ENCODE measurements at regions not wholly inside any gene's neighbourhood (a gene's known extent, or its start where the extent isn't known, plus 50 kb on each side); places are given as distances from the start of the nearest gene placed in this dataset.

GRCh38 chr13:39100996-39101738, 62.9 kb downstream of the NHLRC3 start:
- no peak for ATAC-seq
- no peak overlapping the region for H3K27ac Mint-ChIP-seq
- no peaks in the 10 kb centered on the region for H3K9me3 Mint-ChIP-seq
- no peak for DNase-seq (ENCODE audit: low spot score in 2 of 2)
- no peaks in the 10 kb centered on the region for H3K36me3 Mint-ChIP-seq

- Mint-ChIP-seq H3K27ac (no peak overlapping the region), H3K36me3 (no peaks in the 10 kb centered on the region), H3K9me3 (no peaks in the 10 kb centered on the region)
- no peak for ATAC-seq
- DNase-seq (ENCODE audit: low spot score in 2 of 2), result no peak
These were observed 64.8 kb downstream of the NHLRC3 start for GRCh38 chr13:39102981-39103490.

- ATAC-seq, result no peak
These were observed 66.9 kb downstream of the NHLRC3 start for GRCh38 chr13:39105110-39105509.

DNA sequence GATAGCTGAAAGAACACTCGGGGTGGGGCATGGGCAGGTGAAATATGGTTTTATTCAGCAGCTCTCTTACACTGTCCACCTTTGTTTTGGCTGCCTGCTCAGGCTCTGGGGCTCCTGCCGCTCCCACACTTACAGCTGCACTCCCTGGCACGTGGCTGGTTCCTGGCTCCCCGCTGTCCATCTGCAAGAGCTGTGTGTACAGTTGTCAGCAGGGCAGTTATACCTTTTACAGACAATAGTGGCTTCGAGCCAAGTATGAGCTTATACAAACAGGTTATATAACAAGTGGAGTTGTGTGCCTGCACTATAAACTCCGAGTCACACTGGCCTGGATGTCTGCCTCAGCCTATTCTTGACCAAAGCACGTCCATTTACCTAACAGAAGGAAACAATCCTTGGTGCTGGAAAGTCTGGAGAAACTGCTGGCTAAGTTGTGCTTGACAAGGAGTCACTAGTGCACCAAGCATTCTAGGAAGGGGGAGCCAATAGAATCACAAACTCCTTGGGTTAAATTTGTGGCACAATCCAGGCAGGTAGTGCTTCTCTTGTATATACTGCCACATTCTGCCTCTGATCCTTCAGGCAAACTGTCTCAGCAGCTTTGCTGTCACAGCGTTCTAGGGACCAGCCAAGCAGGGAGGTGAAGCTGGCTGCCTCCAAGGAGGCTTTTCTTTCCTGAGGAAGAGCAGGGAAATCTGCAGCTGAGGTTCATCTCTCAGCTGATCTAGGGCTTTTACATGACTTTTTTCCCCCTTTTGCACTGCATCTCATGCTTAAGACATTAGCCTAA, 68.2 kb downstream of the NHLRC3 start:
- ATAC-seq, result no peak
- Mint-ChIP-seq H3K9me3 (no peaks in the 10 kb centered on the region), H3K27ac (no peak overlapping the region), H3K36me3 (no peaks in the 10 kb centered on the region)
- DNase-seq (ENCODE audit: low spot score in 2 of 2), result no peak

More at GRCh38 chr13:39105110-39105509, 66.9 kb downstream of the NHLRC3 start:
- Mint-ChIP-seq H3K9me3 (no peaks in the 10 kb centered on the region), H3K27ac (no peak overlapping the region), H3K36me3 (no peaks in the 10 kb centered on the region)
- DNase-seq (ENCODE audit: low spot score in 2 of 2), result no peak

DNA sequence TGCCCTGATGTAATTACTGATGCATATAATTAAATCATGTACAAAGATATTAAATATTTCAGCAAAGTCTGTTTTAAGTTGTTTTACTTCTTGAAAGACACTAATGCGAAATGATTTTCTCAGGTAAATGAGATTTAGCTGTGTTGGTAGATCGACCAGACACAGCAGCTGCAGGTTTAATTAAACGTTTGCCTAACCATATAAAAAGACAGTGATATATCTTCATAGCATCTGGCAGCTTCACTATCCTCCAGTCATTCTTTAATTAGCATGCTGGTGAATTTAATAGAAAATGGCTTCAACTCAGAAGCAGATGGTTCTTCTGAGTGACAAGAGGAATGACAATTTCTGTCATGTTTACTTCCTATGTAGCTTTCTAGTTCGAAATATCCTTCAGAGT, 69.3 kb downstream of the NHLRC3 start:
- Mint-ChIP-seq H3K36me3 (no peaks in the 10 kb centered on the region), H3K9me3 (peaks cover 0 to 1% of the 10 kb centered on the region in 2 donors), H3K27ac (no peak overlapping the region)
- no peak for DNase-seq (ENCODE audit: low spot score in 2 of 2)
- ATAC-seq, result no peak

DNA sequence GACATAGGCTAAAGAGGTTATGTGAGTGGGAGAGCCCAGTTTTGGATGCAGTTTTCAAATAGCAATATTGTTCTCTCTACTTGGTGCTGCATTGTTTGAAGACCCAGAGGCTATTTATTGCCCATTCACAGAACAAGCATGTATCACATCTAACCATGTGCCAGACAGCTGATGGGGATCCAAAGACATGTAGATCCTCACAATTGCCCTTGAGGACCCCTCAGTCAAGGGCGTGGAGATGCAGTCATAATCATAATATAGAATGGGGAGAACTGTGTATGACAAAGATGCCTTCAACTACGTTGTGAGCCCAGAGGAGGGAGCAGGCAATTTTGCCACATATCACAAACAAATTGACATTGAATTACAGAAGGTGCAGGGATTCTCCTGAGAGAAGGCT, 70.5 kb downstream of the NHLRC3 start:
- H3K27ac Mint-ChIP-seq, result no peak overlapping the region
- peaks cover 0 to 4% of the 10 kb centered on the region in 2 donors for H3K9me3 Mint-ChIP-seq
- no peak for ATAC-seq
- DNase-seq (ENCODE audit: low spot score in 2 of 2), result no peak
- no peaks in the 10 kb centered on the region for H3K36me3 Mint-ChIP-seq

- peaks cover 3 to 7% of the 10 kb centered on the region in 2 donors for H3K9me3 Mint-ChIP-seq
- no peak overlapping the region for H3K27ac Mint-ChIP-seq
- H3K36me3 Mint-ChIP-seq, result peaks cover 0 to 5% of the 10 kb centered on the region in 2 donors
- ATAC-seq (no peak), DNase-seq (ENCODE audit: low spot score in 2 of 2) (no peak)
These were observed 72.4 kb downstream of the NHLRC3 start for GRCh38 chr13:39110518-39111097.

GRCh38 chr13:39111145-39111544, 72.9 kb downstream of the NHLRC3 start:
- Mint-ChIP-seq H3K27ac (no peak overlapping the region), H3K9me3 (peaks cover 5 to 9% of the 10 kb centered on the region in 2 donors), H3K36me3 (peaks cover 0 to 7% of the 10 kb centered on the region in 2 donors)
- DNase-seq (ENCODE audit: low spot score in 2 of 2) (no peak), ATAC-seq (no peak)

- no peak for ATAC-seq
- Mint-ChIP-seq H3K27ac (no peak overlapping the region), H3K9me3 (peaks cover 14 to 17% of the 10 kb centered on the region in 2 donors), H3K36me3 (peaks cover 5 to 16% of the 10 kb centered on the region in 2 donors)
- DNase-seq (ENCODE audit: low spot score in 2 of 2), result no peak
These were observed 81.2 kb downstream of the NHLRC3 start for GRCh38 chr13:39119422-39119821.

- no peak for DNase-seq (ENCODE audit: low spot score in 2 of 2)
- Mint-ChIP-seq H3K9me3 (peaks cover 1 to 4% of the 10 kb centered on the region in 2 donors), H3K27ac (no peak overlapping the region), H3K36me3 (peaks cover 0 to 4% of the 10 kb centered on the region in 2 donors)
- ATAC-seq, result peak in 1 of 2 donors; percentile 87
These were observed 85.3 kb downstream of the NHLRC3 start for GRCh38 chr13:39123578-39123977.

DNA sequence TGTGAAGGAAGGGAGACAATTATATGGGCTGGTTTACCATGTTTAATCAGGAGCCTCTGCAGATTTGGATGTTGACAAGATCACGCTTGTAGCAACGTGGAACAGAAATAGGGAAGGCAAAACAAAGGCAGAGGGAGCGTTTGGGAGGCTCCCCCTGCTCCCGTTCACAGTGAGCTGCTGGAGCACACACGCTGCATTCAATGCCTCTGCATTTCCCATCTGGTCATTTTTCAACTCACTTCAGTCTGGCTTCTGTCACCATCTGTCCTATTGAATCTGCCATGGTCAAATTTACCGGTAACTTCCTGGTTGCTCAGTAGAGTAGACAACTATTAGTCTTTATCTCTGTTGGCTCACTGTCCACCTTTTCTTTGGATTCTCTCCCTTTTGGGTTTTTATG, 91.0 kb downstream of the NHLRC3 start:
- Mint-ChIP-seq H3K9me3 (no peaks in the 10 kb centered on the region), H3K36me3 (no peaks in the 10 kb centered on the region), H3K27ac (no peak overlapping the region)
- DNase-seq (ENCODE audit: low spot score in 2 of 2), result no peak
- ATAC-seq, result no peak

DNA sequence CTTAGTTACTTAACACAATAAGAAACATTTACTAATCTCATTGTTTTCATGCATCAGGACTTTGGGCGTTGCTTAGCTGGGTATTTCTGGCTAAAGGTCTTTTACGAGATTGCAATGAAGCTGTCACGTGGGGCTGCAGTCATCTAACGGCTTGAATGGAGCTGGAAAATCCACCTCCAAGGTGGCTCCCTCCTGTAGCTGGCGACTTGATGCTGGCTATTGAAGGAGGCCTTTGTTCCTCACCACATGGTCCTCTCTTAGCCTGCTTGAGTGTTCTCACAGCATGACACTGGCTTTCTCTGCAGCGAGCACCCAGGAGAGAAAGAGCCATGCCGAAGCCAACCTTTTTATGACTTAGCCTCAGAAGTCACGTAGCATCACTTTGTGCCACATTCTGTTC, 92.0 kb downstream of the NHLRC3 start:
- ATAC-seq, result no peak
- Mint-ChIP-seq H3K9me3 (no peaks in the 10 kb centered on the region), H3K36me3 (no peaks in the 10 kb centered on the region), H3K27ac (no peak overlapping the region)
- no peak for DNase-seq (ENCODE audit: low spot score in 2 of 2)

DNA sequence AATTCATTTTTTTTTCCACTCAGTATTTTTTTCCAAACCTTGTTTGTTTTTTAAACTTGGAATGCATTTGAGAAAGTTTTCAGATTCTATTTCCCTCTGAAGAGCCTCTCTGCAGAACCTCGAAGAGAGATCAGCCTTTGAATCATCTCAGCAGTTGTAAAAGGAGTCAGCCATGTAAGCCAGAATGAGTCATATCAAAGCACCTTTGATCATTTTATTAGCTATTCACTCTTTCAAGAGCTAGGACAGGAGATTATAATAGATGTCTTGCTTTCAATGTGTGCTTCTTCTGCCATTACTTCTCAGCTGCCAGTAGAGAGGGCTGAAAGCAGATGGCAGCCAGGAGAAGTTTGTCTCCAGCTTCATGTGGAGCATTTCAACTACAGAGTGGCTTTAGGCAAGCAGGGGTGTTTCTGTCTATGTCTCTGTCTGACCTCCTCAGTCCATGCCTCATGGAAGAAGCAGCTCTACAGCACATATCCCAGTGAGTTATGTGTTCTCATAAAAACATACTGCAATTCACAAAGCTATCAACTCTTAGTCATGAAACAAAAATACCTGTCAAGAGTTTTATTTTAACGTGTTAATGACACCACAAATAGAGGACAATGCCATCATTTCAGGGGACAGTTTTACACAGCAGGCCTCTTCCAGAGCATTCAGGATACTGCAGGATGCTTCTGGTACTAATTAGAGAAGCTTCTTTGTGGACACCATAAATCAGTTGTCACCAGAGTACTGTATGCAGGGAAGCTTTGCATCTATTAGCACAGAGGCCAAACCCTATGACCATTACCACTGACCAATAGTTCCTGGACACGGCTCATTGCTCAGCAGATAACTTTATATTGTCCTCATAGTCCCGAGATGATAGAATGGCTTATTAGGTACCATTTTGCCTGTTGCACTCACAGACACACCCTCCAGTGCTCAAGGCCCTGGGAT, 94.3 kb downstream of the NHLRC3 start:
- DNase-seq (ENCODE audit: low spot score in 2 of 2) (no peak), ATAC-seq (peak in 1 of 2 donors; percentile 91)
- Mint-ChIP-seq H3K36me3 (no peaks in the 10 kb centered on the region), H3K9me3 (no peaks in the 10 kb centered on the region), H3K27ac (no peak overlapping the region)

DNA sequence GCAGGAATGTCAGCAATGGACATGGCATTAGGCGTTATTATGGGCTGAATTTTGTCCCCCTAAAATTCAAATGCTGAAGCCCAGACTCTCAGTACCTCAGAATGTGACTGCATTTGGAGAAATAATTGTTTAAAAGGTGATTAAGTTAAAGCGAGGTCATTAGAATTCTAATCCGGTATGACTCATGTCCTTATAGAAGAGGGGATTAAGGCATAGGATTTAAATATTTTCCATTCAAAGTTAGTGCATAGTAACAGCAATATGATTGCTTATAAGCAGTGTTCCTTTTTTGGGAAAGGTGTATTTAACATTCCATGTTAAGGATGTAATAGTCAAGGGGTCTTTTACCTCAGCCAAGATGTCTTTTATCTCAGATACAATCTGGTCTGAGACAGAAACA, 95.5 kb downstream of the NHLRC3 start:
- Mint-ChIP-seq H3K9me3 (no peaks in the 10 kb centered on the region), H3K27ac (no peak overlapping the region), H3K36me3 (no peaks in the 10 kb centered on the region)
- DNase-seq (ENCODE audit: low spot score in 2 of 2) (no peak), ATAC-seq (no peak)

DNA sequence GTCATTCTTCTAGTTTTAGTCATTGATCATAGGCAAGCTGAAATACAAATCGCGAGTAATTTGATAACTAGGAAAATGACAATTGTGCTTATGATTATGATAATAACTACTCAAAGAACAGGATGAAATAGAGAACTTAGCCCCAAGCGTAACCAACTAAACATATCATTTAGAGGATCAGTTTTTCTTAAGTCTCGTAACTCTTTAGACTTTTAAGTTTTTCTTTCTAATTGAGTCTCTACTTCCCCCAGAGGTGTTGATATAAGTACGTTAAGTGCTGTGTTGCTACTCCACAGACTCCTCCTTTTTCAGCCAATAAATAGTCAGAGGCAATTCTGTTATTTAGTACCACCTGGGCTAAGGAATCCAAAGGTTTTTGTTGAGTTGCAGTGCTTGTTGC, 96.3 kb downstream of the NHLRC3 start:
- DNase-seq (ENCODE audit: low spot score in 2 of 2) (no peak), ATAC-seq (no peak)
- no peaks in the 10 kb centered on the region for H3K9me3 Mint-ChIP-seq
- no peaks in the 10 kb centered on the region for H3K36me3 Mint-ChIP-seq
- H3K27ac Mint-ChIP-seq, result no peak overlapping the region

- DNase-seq (ENCODE audit: low spot score in 2 of 2) (no peak), ATAC-seq (no peak)
- H3K36me3 Mint-ChIP-seq, result no peaks in the 10 kb centered on the region
- H3K27ac Mint-ChIP-seq, result no peak overlapping the region
- no peaks in the 10 kb centered on the region for H3K9me3 Mint-ChIP-seq
These were observed 106.1 kb downstream of the NHLRC3 start for GRCh38 chr13:39144391-39144790.

All from activated naive CD4-positive, alpha-beta T cell treated with anti-CD3 and anti-CD28 coated beads, Interleukin-2, amount 50 U/mL, for 72 hours (primary cell).